CD4-positive, alpha-beta T cell treated with Interleukin-17A for 1 hour (primary cell): ENCODE measurements at regions not wholly inside any gene's neighbourhood (a gene's known extent, or its start where the extent isn't known, plus 50 kb on each side); places are given as distances from the start of the nearest gene placed in this dataset.
A peak's percentile ranks its signal among the peaks of the same experiment; 100 is the strongest.
"Not testable (repeated sequence)": the region's sequence is repeated elsewhere in the genome, so short reads cannot be mapped to it uniquely, and the experiment has no call there.

ENCODE experiments used
- DNase-seq: peaks from one replicate; pipeline ENCODE4 v3.0.0-alpha.2; 2020

DNA sequence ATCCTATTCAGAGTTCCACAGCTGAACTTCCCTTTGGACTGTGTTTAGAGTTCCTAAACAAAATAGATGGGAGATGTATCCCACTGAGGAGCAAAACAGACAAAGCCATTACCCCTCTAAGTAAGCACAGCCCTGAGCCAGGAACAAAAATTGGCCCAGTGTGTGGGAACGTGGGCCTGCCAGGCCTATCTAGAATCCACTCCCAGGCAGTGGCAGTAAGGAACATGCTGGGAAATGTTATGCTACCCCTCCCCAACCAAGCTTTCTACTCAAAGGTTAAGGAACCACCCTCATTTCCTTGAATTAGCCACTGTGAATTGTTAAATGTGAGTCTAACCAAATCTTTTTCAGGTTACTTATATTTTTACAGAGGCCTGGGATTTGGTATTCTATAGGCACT is 405.1 kb upstream of the PTGER4 start:
- DNase-seq = no peak

- DNase-seq = no peak
Measured at GRCh38 chr5:40273936-40274335, 405.8 kb upstream of the PTGER4 start.

DNA sequence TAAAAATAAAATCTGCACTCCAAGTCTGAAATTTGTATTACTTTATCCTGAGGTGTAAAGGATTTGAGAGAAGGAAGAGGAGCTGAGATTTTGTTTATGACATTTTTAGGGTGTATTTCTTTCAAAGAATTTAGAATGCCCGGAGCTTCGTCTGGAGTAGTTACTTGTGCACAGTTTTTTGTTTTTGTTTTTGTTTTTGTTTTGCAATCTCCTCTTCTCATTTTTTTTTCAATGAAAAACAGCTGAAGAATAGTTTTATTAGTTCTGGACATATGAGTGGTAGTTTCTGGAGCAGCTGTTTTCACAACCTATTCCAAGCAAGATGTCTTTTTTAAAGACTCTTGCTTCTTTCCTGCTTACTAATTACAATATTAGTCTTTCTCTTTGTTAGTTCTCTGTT is 408.2 kb upstream of the PTGER4 start:
- no peak for DNase-seq

GRCh38 chr5:40270274-40270845 is 409.4 kb upstream of the PTGER4 start:
- DNase-seq = no peak

DNA sequence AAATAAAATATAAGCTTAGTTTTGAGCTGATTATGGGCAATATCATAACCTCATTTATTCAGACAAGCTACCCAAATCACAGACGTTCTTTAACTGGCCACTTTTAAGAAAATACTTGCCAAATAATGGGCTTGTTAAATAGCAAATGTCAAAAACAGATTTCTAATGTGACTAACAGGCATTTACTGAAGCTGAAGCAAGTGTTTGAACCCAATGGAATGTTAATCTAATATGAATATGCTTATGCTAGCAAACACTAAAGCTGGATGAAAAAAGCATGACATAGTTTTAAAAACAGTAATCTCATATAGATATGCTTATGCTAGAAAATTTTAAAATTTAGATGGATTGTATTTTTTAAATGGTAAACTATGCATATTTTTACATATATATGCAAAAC is 411.6 kb upstream of the PTGER4 start:
- DNase-seq = no peak

- no peak for DNase-seq
Measured at GRCh38 chr5:40266952-40267351, 412.8 kb upstream of the PTGER4 start.

DNA sequence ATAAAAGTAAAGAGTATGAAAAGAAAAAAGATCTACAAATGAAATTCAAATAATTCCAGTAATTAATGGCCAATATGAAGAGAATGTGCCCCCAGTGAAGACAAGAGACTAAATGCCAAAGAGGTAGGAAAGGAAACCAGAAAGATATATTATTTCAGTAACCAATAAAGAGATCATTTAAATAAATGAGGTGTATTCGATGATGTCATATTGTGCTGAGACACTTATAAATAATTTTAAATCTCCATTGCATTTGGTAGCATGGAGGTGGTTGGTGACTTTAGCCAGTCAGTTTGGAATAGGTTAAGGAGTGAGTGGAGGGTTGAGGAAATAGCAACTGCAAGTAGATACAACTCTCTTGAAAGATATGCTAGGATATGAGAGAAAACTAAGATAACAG is 417.7 kb upstream of the PTGER4 start:
- no peak for DNase-seq

- no peak for DNase-seq
Measured at GRCh38 chr5:40260361-40260760, 419.4 kb upstream of the PTGER4 start.

GRCh38 chr5:40258222-40258621 is 421.5 kb upstream of the PTGER4 start:
- no peak for DNase-seq

DNA sequence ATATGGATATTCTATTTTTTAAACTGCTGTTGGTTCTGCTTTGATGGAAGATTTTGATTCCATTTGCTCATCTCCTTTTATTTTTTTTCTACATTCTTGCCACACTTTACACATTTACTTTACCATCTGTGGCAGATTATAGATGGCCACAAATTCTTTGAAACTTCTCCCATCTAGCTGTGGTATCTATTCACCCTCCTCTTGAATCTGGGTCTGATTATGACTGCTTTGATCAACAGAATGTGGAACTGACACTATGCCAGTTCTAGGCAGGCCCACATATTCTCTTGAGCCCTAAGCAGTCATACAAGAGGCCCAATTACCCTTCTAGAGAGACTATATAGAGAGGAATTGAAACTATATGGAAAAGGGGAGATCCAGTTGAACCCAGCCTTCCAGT is 439.0 kb upstream of the PTGER4 start:
- no peak for DNase-seq

- DNase-seq = no peak
Measured at GRCh38 chr5:40240111-40240510, 439.6 kb upstream of the PTGER4 start.

- DNase-seq = no peak
Measured at GRCh38 chr5:40238066-40238745, 441.5 kb upstream of the PTGER4 start.

GRCh38 chr5:40235471-40236400 is 444.0 kb upstream of the PTGER4 start:
- DNase-seq = no peak

DNA sequence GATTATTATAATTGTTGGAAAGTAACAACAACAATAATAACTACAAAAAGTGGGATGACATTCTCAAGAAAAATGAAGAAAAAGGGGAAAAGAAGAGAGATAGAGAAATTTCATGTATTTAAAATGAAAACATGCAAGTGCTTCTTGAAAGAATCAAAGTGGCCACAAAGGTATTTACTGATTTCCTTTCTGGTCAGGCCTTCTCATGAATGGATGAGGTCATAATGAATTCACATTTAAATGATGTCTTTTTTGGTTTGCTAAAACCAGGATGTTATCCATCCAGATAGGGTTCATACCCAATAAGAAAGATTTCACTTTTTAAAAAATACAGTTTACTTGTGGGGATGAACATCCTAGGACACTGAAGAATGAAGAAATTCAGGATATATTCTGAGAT is 446.4 kb upstream of the PTGER4 start:
- DNase-seq = no peak

- DNase-seq = no peak
Measured at GRCh38 chr5:40227931-40228330, 451.8 kb upstream of the PTGER4 start.

DNA sequence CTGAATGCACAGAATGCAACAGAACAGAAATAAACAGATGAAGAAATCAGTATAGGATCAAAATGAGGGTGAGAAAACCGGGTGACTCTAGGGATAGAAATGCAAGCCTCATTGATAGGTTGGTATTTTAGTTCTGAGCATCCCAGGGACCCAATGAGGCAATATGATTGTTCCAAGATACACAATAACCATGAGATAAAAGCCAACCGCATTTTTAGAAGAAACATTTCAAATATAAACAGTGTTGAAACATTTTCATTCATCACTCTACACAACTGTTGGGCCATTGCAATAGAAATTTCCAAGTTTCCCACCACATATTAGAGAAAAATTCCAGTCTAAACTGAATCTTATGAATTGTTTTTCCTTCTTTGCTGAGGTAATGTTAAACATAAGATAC is 452.3 kb upstream of the PTGER4 start:
- DNase-seq = no peak

DNA sequence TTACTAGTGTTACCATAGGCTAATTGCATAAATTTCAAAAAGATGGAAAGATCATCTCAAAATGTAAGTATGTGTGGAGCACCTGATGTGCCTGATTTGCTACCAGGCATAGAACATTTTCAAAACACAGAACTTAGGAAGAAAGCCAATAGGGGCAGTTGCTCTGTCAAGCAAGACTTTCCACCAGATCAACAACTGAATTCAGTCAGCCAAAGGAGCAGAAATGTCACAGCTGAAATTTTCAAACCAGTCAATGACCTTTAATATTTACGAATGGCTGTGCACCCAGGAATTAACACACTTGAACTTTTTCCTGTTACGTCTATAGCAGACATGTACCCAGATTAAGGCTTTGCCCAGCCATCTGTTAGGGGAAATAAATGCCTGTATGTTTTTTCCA is 452.8 kb upstream of the PTGER4 start:
- no peak for DNase-seq

DNA sequence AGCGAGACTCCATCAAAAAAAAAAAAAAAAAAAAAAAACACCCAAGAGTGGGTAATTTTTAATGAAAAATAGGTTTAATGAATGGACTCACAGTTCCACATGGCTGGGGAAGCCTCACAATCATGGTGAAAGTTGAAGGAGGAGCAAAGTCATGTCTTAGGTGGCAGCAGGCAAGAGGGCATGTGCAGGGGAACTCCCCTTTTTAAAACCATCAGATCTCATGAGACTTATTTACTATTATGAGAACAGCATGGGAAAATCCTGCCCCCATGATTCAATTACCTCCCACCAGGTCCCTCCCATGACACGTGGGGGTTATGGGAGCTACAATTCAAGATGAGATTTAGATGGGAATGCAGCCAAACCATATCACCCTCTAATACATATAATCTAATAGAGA is 454.6 kb upstream of the PTGER4 start:
- not testable (repeated sequence) for DNase-seq

DNA sequence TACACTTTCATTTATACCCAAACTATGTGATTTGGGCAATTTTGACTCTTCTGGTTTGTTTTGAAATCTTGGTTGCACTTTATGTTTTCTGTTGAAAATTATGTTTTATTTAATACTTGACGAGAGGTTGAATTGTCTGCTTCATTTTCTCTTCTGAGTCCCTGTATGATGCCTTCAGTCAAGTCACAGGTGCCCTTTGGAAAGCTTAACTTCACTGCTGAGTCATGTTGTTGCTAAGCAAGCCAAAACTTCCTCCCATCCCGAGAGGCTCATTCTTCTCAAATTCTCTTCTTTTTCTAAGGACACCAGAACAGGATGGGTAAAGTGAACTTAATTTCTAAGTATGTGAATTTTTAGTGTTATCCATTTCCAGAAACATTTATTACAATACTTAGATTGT is 455.3 kb upstream of the PTGER4 start:
- no peak for DNase-seq

GRCh38 chr5:40223884-40224402 is 455.8 kb upstream of the PTGER4 start:
- peak; percentile 41 for DNase-seq

GRCh38 chr5:40221796-40222195 is 457.9 kb upstream of the PTGER4 start:
- no peak for DNase-seq

DNA sequence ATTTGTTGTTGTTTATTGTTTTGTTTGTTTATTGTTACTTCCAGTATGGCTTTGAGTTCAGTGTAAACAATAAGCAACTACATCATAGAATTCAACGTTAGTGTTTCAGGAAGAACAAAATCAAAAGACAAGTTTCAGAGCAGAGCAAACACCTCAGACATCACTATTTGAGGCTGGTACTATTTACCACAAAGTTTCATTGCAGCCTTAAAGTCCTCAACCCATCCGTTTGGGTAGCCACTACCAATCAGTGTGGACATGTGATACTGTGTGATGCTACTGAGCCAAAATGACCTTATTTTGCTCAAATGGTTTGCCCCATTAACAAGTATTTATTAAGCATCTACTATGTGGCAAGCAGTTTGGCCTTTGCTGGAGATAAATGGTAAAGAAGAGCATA is 458.5 kb upstream of the PTGER4 start:
- DNase-seq = no peak

DNA sequence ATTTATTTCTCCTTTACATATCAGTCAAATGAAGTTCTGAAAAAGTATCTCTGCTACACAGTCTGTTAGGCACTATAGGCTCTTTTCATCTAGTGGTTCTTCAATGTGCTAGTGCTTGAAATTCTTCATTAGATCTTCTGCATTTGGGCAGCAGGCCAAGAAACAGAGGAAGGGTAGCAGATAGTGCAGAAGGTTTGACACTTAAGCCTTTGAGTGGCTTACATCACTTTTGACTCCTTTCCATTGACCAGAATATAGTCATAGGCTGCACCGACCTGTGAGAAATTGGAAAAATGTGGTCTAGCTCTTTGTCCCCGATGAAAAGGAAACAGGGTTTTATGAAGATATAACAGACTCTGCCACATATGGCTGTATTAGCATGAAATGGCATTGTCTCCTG is 459.5 kb upstream of the PTGER4 start:
- no peak for DNase-seq

DNA sequence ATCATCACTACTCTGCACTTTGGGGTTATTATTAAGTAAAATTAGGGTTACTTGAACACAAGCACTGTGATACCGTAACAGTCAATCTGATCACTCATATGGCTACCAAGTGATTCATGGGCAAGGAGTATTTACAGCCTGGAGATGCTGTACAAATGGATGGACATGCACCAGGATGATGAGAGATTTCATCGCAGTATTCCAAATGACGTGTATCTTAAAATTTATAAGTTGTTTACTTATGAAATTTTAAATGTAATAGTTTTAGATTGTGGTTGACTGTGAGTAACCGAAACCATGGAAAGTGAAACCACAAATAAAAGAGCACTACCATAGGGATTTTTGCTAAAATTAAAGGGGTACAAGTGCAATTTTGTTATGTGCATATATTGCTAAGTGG is 462.2 kb upstream of the PTGER4 start:
- no peak for DNase-seq
